ENCODE measurements at regions not wholly inside any gene's neighbourhood (a gene's known extent, or its start where the extent isn't known, plus 50 kb on each side); places are given as distances from the start of the nearest gene placed in this dataset.
"Not testable (repeated sequence)": the region's sequence is repeated elsewhere in the genome, so short reads cannot be mapped to it uniquely, and the experiment has no call there.

- Mint-ChIP-seq H3K27me3 (ENCODE audit: low read depth) (no peaks in the 10 kb centered on the region), H3K4me1 (no peaks in the 10 kb centered on the region), H3K9me3 (peaks cover 4% of the 10 kb centered on the region), H3K27ac (no peak overlapping the region), H3K36me3 (no peaks in the 10 kb centered on the region), H3K4me3 (no peak overlapping the region)
- DNase-seq (ENCODE audit: low spot score in 2 of 2, unreplicated experiment in 2 of 2), result no peak
- no peak for TF ChIP-seq CTCF (IDR thresholded peaks at IDR 0.05; ENCODE audit: unreplicated experiment)
Observed at GRCh38 chr11:24181395-24182047, 315.3 kb upstream of the LUZP2 start.

- H3K4me1 Mint-ChIP-seq; H3K4me3 Mint-ChIP-seq; DNase-seq (ENCODE audit: low spot score in 2 of 2, unreplicated experiment in 2 of 2); H3K27me3 Mint-ChIP-seq (ENCODE audit: low read depth); H3K27ac Mint-ChIP-seq; H3K36me3 Mint-ChIP-seq: not testable (repeated sequence)
- peaks cover 15% of the 10 kb centered on the region for H3K9me3 Mint-ChIP-seq
Observed at GRCh38 chr11:24185535-24185934, 311.3 kb upstream of the LUZP2 start.

- H3K36me3 Mint-ChIP-seq, result no peaks in the 10 kb centered on the region
- H3K9me3 Mint-ChIP-seq, result peaks cover 15% of the 10 kb centered on the region
- no peaks in the 10 kb centered on the region for H3K27me3 Mint-ChIP-seq (ENCODE audit: low read depth)
- no peak overlapping the region for H3K27ac Mint-ChIP-seq
- TF ChIP-seq CTCF (IDR thresholded peaks at IDR 0.05; ENCODE audit: unreplicated experiment), result no peak
- DNase-seq (ENCODE audit: low spot score in 2 of 2, unreplicated experiment in 2 of 2), result no peak
- no peaks in the 10 kb centered on the region for H3K4me1 Mint-ChIP-seq
- no peak overlapping the region for H3K4me3 Mint-ChIP-seq
Observed at GRCh38 chr11:24196733-24197132, 300.1 kb upstream of the LUZP2 start.

GRCh38 chr11:24198481-24198880, 298.4 kb upstream of the LUZP2 start:
- no peak for DNase-seq (ENCODE audit: low spot score in 2 of 2, unreplicated experiment in 2 of 2)
- TF ChIP-seq CTCF (IDR thresholded peaks at IDR 0.05; ENCODE audit: unreplicated experiment), result no peak
- Mint-ChIP-seq H3K27ac (no peak overlapping the region), H3K4me1 (peaks cover 1% of the 10 kb centered on the region), H3K36me3 (no peaks in the 10 kb centered on the region), H3K4me3 (no peak overlapping the region), H3K9me3 (peaks cover 5% of the 10 kb centered on the region), H3K27me3 (ENCODE audit: low read depth) (no peaks in the 10 kb centered on the region)

GRCh38 chr11:24199461-24199860, 297.4 kb upstream of the LUZP2 start:
- Mint-ChIP-seq H3K36me3 (no peaks in the 10 kb centered on the region), H3K9me3 (peaks cover 3% of the 10 kb centered on the region), H3K4me3 (no peak overlapping the region), H3K27ac (no peak overlapping the region), H3K27me3 (ENCODE audit: low read depth) (no peaks in the 10 kb centered on the region), H3K4me1 (peaks cover 1% of the 10 kb centered on the region)
- no peak for TF ChIP-seq CTCF (IDR thresholded peaks at IDR 0.05; ENCODE audit: unreplicated experiment)
- DNase-seq (ENCODE audit: low spot score in 2 of 2, unreplicated experiment in 2 of 2), result no peak

- no peak for DNase-seq (ENCODE audit: low spot score in 2 of 2, unreplicated experiment in 2 of 2)
- H3K27ac Mint-ChIP-seq, result no peak overlapping the region
- no peaks in the 10 kb centered on the region for H3K36me3 Mint-ChIP-seq
- no peaks in the 10 kb centered on the region for H3K9me3 Mint-ChIP-seq
- TF ChIP-seq CTCF (IDR thresholded peaks at IDR 0.05; ENCODE audit: unreplicated experiment), result no peak
- no peaks in the 10 kb centered on the region for H3K27me3 Mint-ChIP-seq (ENCODE audit: low read depth)
- peaks cover 1% of the 10 kb centered on the region for H3K4me1 Mint-ChIP-seq
- H3K4me3 Mint-ChIP-seq, result no peak overlapping the region
Observed at GRCh38 chr11:24206030-24206429, 290.8 kb upstream of the LUZP2 start.
